Tibial nerve (tissue), 4 donors: ENCODE measurements at regions not wholly inside any gene's neighbourhood (a gene's known extent, or its start where the extent isn't known, plus 50 kb on each side); places are given as distances from the start of the nearest gene placed in this dataset.

Source experiments
- CTCF ChIP-seq, 5 experiments: fragments of 200-600 bp in 3 of 5; fragments of 450-650 bp in 2 of 5; sonication (generic) in 3 of 5; IDR thresholded peaks; one replicate each; pipeline ENCODE4 v1.5.1; 2016 to 2019; ENCODE audit warnings: antibody characterized with exemption in 5 of 5, mild to moderate bottlenecking in 3 of 5, moderate library complexity in 2 of 5
- EP300 ChIP-seq, 2 donors: sonication (generic); formaldehyde crosslinking; IDR thresholded peaks; one replicate each; pipeline ENCODE4 v1.6.1; 2017; ENCODE audit warnings: antibody characterized with exemption in 2 of 2, mild to moderate bottlenecking in 1 of 2
- POLR2A ChIP-seq, 2 donors: fragments of 450-650 bp; IDR thresholded peaks; one replicate each; pipeline ENCODE4 v1.6.1; 2017; ENCODE audit warnings: antibody characterized with exemption in 2 of 2, mild to moderate bottlenecking in 2 of 2, moderate library complexity in 2 of 2

DNA sequence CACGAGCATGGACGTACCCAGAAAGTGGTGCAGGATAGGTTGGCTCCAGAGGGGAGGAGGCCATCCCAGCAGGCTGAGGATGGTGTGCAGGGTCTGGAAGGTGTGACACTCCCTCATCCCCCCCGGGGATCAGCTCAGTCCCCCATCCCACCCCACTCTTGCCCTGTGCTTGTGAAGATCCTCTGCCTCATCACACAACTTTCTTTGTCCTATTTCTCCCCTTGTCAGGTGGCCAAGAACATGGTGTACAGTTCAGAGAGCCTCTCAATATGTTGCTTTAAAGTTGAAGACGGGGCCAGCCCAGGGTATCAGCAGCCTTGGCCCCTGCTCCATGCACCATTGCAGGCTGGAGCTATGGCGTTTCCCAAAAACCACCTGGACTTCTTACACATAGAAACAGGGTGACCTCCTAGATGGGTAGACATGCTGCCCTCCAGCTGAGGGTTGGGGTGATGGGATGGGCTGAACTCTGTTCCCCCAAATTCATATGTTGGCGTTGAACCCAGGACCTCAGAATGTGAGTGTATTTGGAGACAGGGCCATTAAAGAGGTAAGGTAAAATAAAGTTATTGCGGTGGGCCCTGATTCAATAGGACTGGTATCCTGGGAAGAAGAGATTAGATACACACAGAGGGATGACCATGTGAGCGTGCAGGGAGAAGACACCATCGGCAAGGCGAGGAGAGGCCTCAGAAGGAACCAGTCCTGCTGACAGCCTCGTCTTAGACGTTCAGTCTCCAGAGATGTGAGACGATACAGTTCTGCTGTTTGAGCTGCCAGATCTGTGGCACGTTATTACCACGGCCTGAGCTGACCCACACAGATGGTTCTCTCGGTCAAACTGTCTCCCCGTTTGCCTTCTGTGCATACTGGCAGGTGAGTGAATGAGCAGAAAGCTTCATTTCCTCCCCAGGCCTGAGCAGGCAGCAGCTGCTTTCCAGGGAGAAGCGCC is 272.5 kb downstream of the GADD45G start:
- no peak for TF ChIP-seq POLR2A (IDR thresholded peaks at IDR 0.05)
- no peak for TF ChIP-seq CTCF (IDR thresholded peaks at IDR 0.05)
- TF ChIP-seq EP300 (IDR thresholded peaks at IDR 0.05), result no peak
